ENCODE measurements at regions not wholly inside any gene's neighbourhood (a gene's known extent, or its start where the extent isn't known, plus 50 kb on each side); places are given as distances from the start of the nearest gene placed in this dataset.

DNA sequence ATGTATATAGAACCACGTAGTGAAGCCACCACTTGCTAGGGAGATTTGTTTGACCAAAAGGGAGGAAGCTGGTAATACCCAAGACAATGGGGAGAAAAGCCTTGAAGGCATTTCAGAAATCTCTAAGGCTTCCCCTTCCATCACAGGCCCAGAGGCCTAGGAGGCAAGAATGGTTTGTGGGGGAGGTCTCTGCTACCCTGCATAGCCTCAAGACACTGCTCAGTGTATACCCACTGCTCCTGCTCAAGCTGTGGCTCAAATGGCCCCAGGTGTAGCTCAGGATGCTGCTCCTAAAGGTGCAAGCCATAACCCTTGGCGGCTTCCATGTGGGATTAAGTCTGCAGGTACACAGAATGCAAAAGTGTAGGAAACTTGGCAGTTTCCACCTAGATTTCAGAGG lies 1105.8 kb downstream of the GATA3 start:
- H3K27me3 ChIP-seq (ENCODE audit: control insufficient read depth, extremely low read depth, insufficient read depth, low read length) = no peaks in the 10 kb centered on the region
- H3K4me3 ChIP-seq (ENCODE audit: control insufficient read depth in 2 of 3, extremely low read depth in 1 of 3, insufficient read depth in 2 of 3, low read depth in 1 of 3, low read length in 3 of 3) = no peak overlapping the region
- no peak for FAIRE-seq
- no peaks in the 10 kb centered on the region for H4K20me1 ChIP-seq (ENCODE audit: control insufficient read depth, extremely low read depth, insufficient read depth, low read length)
- H3K4me1 ChIP-seq (ENCODE audit: control insufficient read depth, extremely low read depth, insufficient read depth, low read length) = peaks cover 8% of the 10 kb centered on the region
- TF ChIP-seq EZH2 (IDR thresholded peaks at IDR 0.05; ENCODE audit: low read length) = no peak
- TF ChIP-seq, protein P1, sequence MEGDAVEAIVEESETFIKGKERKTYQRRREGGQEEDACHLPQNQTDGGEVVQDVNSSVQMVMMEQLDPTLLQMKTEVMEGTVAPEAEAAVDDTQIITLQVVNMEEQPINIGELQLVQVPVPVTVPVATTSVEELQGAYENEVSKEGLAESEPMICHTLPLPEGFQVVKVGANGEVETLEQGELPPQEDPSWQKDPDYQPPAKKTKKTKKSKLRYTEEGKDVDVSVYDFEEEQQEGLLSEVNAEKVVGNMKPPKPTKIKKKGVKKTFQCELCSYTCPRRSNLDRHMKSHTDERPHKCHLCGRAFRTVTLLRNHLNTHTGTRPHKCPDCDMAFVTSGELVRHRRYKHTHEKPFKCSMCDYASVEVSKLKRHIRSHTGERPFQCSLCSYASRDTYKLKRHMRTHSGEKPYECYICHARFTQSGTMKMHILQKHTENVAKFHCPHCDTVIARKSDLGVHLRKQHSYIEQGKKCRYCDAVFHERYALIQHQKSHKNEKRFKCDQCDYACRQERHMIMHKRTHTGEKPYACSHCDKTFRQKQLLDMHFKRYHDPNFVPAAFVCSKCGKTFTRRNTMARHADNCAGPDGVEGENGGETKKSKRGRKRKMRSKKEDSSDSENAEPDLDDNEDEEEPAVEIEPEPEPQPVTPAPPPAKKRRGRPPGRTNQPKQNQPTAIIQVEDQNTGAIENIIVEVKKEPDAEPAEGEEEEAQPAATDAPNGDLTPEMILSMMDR (optimal IDR thresholded peaks at IDR 0.05 in 1 of 3, IDR thresholded peaks at IDR 0.05 in 1 of 3, conservative IDR thresholded peaks at IDR 0.05 in 1 of 3; ENCODE audit: extremely low read depth in 1 of 3, insufficient read depth in 2 of 3, low read length in 3 of 3) = no peak
- no peak overlapping the region for H2AFZ ChIP-seq (ENCODE audit: control insufficient read depth, low read length)
- no peaks in the 10 kb centered on the region for H3K9me1 ChIP-seq (ENCODE audit: control insufficient read depth, extremely low read depth, insufficient read depth, low read length)
- H3K36me3 ChIP-seq (ENCODE audit: control insufficient read depth in 2 of 2, extremely low read depth in 1 of 2, insufficient read depth in 2 of 2, low read length in 2 of 2) = no peaks in the 10 kb centered on the region
- DNase-seq (ENCODE audit: low read depth, low spot score) = no peak
- dilution Hi-C loops (cut with MboI; ENCODE audit: extremely low pct_ligation_motif_present, low sequenced_read_pairs) = no loop called here
- H3K9ac ChIP-seq (ENCODE audit: control insufficient read depth, extremely low read depth, insufficient read depth, low read length) = no peak overlapping the region
- H3K9me3 ChIP-seq (ENCODE audit: control insufficient read depth, low read depth, low read length) = peaks cover 9% of the 10 kb centered on the region
- no peak overlapping the region for H3K4me2 ChIP-seq (ENCODE audit: control insufficient read depth, extremely low read depth, insufficient read depth, low read depth, low read length)
- no peak overlapping the region for H3K27ac ChIP-seq (ENCODE audit: control insufficient read depth, insufficient read depth, low read length)
- H3K79me2 ChIP-seq (ENCODE audit: control insufficient read depth, insufficient read depth, low read length) = no peaks in the 10 kb centered on the region

DNA sequence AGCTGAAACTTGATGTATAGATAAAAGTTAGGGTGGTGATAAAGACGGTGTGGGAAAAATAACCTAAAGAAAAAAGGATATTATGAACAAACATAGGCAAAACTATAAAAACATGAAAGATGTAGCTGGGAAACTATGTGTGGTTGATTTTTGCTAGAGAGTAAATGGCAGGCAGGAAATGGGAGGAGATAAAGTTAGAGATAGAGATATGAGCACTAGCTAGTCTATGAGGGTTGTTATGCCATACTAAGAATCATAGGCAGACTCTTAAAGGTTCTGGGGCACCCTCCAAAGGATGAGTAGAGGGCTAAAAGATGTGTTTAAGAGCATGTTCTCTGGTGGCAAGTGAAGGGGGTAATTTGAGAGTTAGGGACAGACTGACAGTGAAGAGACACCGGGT lies 1109.2 kb downstream of the GATA3 start:
- H3K4me2 ChIP-seq (ENCODE audit: control insufficient read depth, extremely low read depth, insufficient read depth, low read depth, low read length) = no peak overlapping the region
- no peak overlapping the region for H3K9ac ChIP-seq (ENCODE audit: control insufficient read depth, extremely low read depth, insufficient read depth, low read length)
- H3K9me3 ChIP-seq (ENCODE audit: control insufficient read depth, low read depth, low read length) = peaks cover 9% of the 10 kb centered on the region
- no peaks in the 10 kb centered on the region for H4K20me1 ChIP-seq (ENCODE audit: control insufficient read depth, extremely low read depth, insufficient read depth, low read length)
- no peaks in the 10 kb centered on the region for H3K36me3 ChIP-seq (ENCODE audit: control insufficient read depth in 2 of 2, extremely low read depth in 1 of 2, insufficient read depth in 2 of 2, low read length in 2 of 2)
- dilution Hi-C loops (cut with MboI; ENCODE audit: extremely low pct_ligation_motif_present, low sequenced_read_pairs) = no loop called here
- no peak overlapping the region for H3K4me3 ChIP-seq (ENCODE audit: control insufficient read depth in 2 of 3, extremely low read depth in 1 of 3, insufficient read depth in 2 of 3, low read depth in 1 of 3, low read length in 3 of 3)
- FAIRE-seq (no peak), DNase-seq (ENCODE audit: low read depth, low spot score) (no peak)
- H3K27ac ChIP-seq (ENCODE audit: control insufficient read depth, insufficient read depth, low read length) = no peak overlapping the region
- no peak overlapping the region for H2AFZ ChIP-seq (ENCODE audit: control insufficient read depth, low read length)
- TF ChIP-seq EZH2 (IDR thresholded peaks at IDR 0.05; ENCODE audit: low read length) = no peak
- TF ChIP-seq, protein P1 (optimal IDR thresholded peaks at IDR 0.05 in 1 of 3, IDR thresholded peaks at IDR 0.05 in 1 of 3, conservative IDR thresholded peaks at IDR 0.05 in 1 of 3; ENCODE audit: extremely low read depth in 1 of 3, insufficient read depth in 2 of 3, low read length in 3 of 3) = no peak
- H3K79me2 ChIP-seq (ENCODE audit: control insufficient read depth, insufficient read depth, low read length) = no peaks in the 10 kb centered on the region
- H3K27me3 ChIP-seq (ENCODE audit: control insufficient read depth, extremely low read depth, insufficient read depth, low read length) = no peaks in the 10 kb centered on the region
- H3K4me1 ChIP-seq (ENCODE audit: control insufficient read depth, extremely low read depth, insufficient read depth, low read length) = peaks cover 5% of the 10 kb centered on the region
- no peaks in the 10 kb centered on the region for H3K9me1 ChIP-seq (ENCODE audit: control insufficient read depth, extremely low read depth, insufficient read depth, low read length)
